Mesothelial cell of epicardium (in vitro differentiated cells): ENCODE measurements at regions not wholly inside any gene's neighbourhood (a gene's known extent, or its start where the extent isn't known, plus 50 kb on each side); places are given as distances from the start of the nearest gene placed in this dataset.

Source experiments
- DNase-seq, 2 experiments: peaks; one replicate each; pipeline ENCODE4 v3.0.0; 2021; ENCODE audit warnings: low spot score in 2 of 2; ENCODE audit not compliant: unreplicated experiment in 2 of 2
- H3K27ac Mint-ChIP-seq: 2 replicates; pipeline ENCODE4 v1.8.0; 2021; ENCODE audit warnings: mixed read lengths
- H3K27me3 Mint-ChIP-seq: 2 replicates; pipeline ENCODE4 v1.8.0; 2021; ENCODE audit warnings: low read depth, mixed read lengths
- H3K36me3 Mint-ChIP-seq: 2 replicates; pipeline ENCODE4 v1.8.0; 2021; ENCODE audit warnings: mixed read lengths
- H3K4me1 Mint-ChIP-seq: 2 replicates; pipeline ENCODE4 v1.8.0; 2021; ENCODE audit warnings: mixed read lengths
- H3K4me3 Mint-ChIP-seq: 2 replicates; pipeline ENCODE4 v1.8.0; 2021; ENCODE audit warnings: mild to moderate bottlenecking, moderate library complexity, mixed read lengths
- H3K9me3 Mint-ChIP-seq: 2 replicates; pipeline ENCODE4 v1.8.0; 2021; ENCODE audit warnings: mixed read lengths
- TF ChIP-seq, protein P1 (sequence below): fragments of 200-600 bp; sonication (generic); IDR thresholded peaks from one replicate; pipeline ENCODE4 v1.5.0; 2021; ENCODE audit warnings: antibody characterized with exemption; ENCODE audit not compliant: unreplicated experiment

- Mint-ChIP-seq H3K4me1 (peaks cover 3% of the 10 kb centered on the region), H3K9me3 (no peaks in the 10 kb centered on the region), H3K27ac (no peak overlapping the region), H3K27me3 (no peaks in the 10 kb centered on the region), H3K4me3 (no peak overlapping the region), H3K36me3 (no peaks in the 10 kb centered on the region)
- no peak for DNase-seq
- TF ChIP-seq, protein P1, sequence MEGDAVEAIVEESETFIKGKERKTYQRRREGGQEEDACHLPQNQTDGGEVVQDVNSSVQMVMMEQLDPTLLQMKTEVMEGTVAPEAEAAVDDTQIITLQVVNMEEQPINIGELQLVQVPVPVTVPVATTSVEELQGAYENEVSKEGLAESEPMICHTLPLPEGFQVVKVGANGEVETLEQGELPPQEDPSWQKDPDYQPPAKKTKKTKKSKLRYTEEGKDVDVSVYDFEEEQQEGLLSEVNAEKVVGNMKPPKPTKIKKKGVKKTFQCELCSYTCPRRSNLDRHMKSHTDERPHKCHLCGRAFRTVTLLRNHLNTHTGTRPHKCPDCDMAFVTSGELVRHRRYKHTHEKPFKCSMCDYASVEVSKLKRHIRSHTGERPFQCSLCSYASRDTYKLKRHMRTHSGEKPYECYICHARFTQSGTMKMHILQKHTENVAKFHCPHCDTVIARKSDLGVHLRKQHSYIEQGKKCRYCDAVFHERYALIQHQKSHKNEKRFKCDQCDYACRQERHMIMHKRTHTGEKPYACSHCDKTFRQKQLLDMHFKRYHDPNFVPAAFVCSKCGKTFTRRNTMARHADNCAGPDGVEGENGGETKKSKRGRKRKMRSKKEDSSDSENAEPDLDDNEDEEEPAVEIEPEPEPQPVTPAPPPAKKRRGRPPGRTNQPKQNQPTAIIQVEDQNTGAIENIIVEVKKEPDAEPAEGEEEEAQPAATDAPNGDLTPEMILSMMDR: no peak
Observed at GRCh38 chr2:234823877-234824376, 127.9 kb upstream of the SH3BP4 start.

GRCh38 chr2:234823196-234823876 is 128.5 kb upstream of the SH3BP4 start:
- Mint-ChIP-seq H3K27ac (no peak overlapping the region), H3K4me3 (no peak overlapping the region), H3K4me1 (peaks cover 3% of the 10 kb centered on the region), H3K36me3 (no peaks in the 10 kb centered on the region), H3K27me3 (no peaks in the 10 kb centered on the region), H3K9me3 (no peaks in the 10 kb centered on the region)
- DNase-seq: no peak
- TF ChIP-seq, protein P1: no peak

- Mint-ChIP-seq H3K9me3 (no peaks in the 10 kb centered on the region), H3K4me3 (no peak overlapping the region), H3K27me3 (no peaks in the 10 kb centered on the region), H3K36me3 (no peaks in the 10 kb centered on the region), H3K4me1 (peaks cover 2% of the 10 kb centered on the region), H3K27ac (peak overlapping the region; percentile 62)
- TF ChIP-seq, protein P1: no peak
- no peak for DNase-seq
Observed at GRCh38 chr2:234821946-234822475, 129.8 kb upstream of the SH3BP4 start.

- Mint-ChIP-seq H3K9me3 (no peaks in the 10 kb centered on the region), H3K27ac (no peak overlapping the region), H3K4me3 (no peak overlapping the region), H3K27me3 (peaks cover 13% of the 10 kb centered on the region), H3K4me1 (no peaks in the 10 kb centered on the region), H3K36me3 (no peaks in the 10 kb centered on the region)
- TF ChIP-seq, protein P1: no peak
- DNase-seq: no peak
Observed at GRCh38 chr2:234818937-234819336, 132.9 kb upstream of the SH3BP4 start.

- DNase-seq: no peak
- Mint-ChIP-seq H3K27ac (no peak overlapping the region), H3K36me3 (no peaks in the 10 kb centered on the region), H3K27me3 (peaks cover 18% of the 10 kb centered on the region), H3K4me1 (peaks cover 10% of the 10 kb centered on the region), H3K9me3 (no peaks in the 10 kb centered on the region), H3K4me3 (no peak overlapping the region)
- TF ChIP-seq, protein P1: no peak
Observed at GRCh38 chr2:234816491-234816890, 135.3 kb upstream of the SH3BP4 start.
